H9 (cell line): ENCODE measurements at regions not wholly inside any gene's neighbourhood (a gene's known extent, or its start where the extent isn't known, plus 50 kb on each side); places are given as distances from the start of the nearest gene placed in this dataset.

Experiments
- DNase-seq: peaks from one replicate; pipeline ENCODE4 v3.0.0-alpha.2; 2017
- H2AFZ ChIP-seq: one replicate; pipeline ENCODE4 v1.6.1; 2013; ENCODE audit warnings: mild to moderate bottlenecking, low read length, control low read depth, moderate library complexity
- H2AK5ac ChIP-seq: 2 replicates; pipeline ENCODE4 v1.6.1; 2013; ENCODE audit warnings: low read length, control low read depth, mixed read lengths; ENCODE audit not compliant: insufficient read length
- H2BK120ac ChIP-seq: one replicate; pipeline ENCODE4 v1.6.1; 2013; ENCODE audit warnings: low read depth, mild to moderate bottlenecking, low read length, control low read depth, inconsistent platforms; ENCODE audit not compliant: poor library complexity, severe bottlenecking
- H2BK12ac ChIP-seq: 2 replicates; pipeline ENCODE4 v1.6.1; 2013; ENCODE audit warnings: low read length, control low read depth, mixed read lengths, low read depth; ENCODE audit not compliant: insufficient read length
- H2BK15ac ChIP-seq: 2 replicates; pipeline ENCODE4 v1.6.1; 2013; ENCODE audit warnings: low read depth, low read length, control low read depth
- H2BK20ac ChIP-seq: one replicate; pipeline ENCODE4 v1.6.1; 2013; ENCODE audit warnings: low read depth, mild to moderate bottlenecking, low read length, control low read depth, inconsistent platforms; ENCODE audit not compliant: poor library complexity, severe bottlenecking
- H2BK5ac ChIP-seq: 2 replicates; pipeline ENCODE4 v1.6.1; 2013; ENCODE audit warnings: low read length, control low read depth, mixed read lengths; ENCODE audit not compliant: insufficient read length
- H3K14ac ChIP-seq: 2 replicates; pipeline ENCODE4 v1.6.1; 2013; ENCODE audit warnings: low read length, control low read depth; ENCODE audit not compliant: insufficient read depth
- H3K18ac ChIP-seq: 2 replicates; pipeline ENCODE4 v1.6.1; 2013; ENCODE audit warnings: low read depth, mild to moderate bottlenecking, mixed read lengths, low read length, control low read depth; ENCODE audit not compliant: insufficient read length
- H3K23ac ChIP-seq: 2 replicates; pipeline ENCODE4 v1.6.1; 2013; ENCODE audit warnings: low read length, control low read depth, mixed read lengths, low read depth; ENCODE audit not compliant: insufficient read length
- H3K23me2 ChIP-seq: 2 replicates; pipeline ENCODE4 v1.6.1; 2013; ENCODE audit warnings: low read depth, mild to moderate bottlenecking, mixed read lengths, low read length, control low read depth; ENCODE audit not compliant: insufficient read length, poor library complexity, severe bottlenecking
- H3K27ac ChIP-seq: 2 replicates; pipeline ENCODE4 v1.5.1; 2013; ENCODE audit warnings: low read length, control low read depth, mixed read lengths, low read depth; ENCODE audit not compliant: insufficient read length
- H3K27me3 ChIP-seq: 2 replicates; pipeline ENCODE4 v1.6.1; 2013; ENCODE audit warnings: low read length, control low read depth, inconsistent platforms; ENCODE audit not compliant: insufficient read depth
- H3K4ac ChIP-seq: 2 replicates; pipeline ENCODE4 v1.6.1; 2013; ENCODE audit warnings: low read depth, mild to moderate bottlenecking, control low read depth, inconsistent platforms, low read length, moderate library complexity
- H3K4me1 ChIP-seq: 2 replicates; pipeline ENCODE4 v1.6.1; 2013; ENCODE audit warnings: low read length, control low read depth, inconsistent platforms; ENCODE audit not compliant: insufficient read depth
- H3K4me2 ChIP-seq: 2 replicates; pipeline ENCODE4 v1.6.1; 2013; ENCODE audit warnings: low read length, control low read depth, mixed read lengths; ENCODE audit not compliant: insufficient read length, insufficient read depth
- H3K56ac ChIP-seq: 2 replicates; pipeline ENCODE4 v1.6.1; 2013; ENCODE audit warnings: low read depth, mild to moderate bottlenecking, mixed read lengths, low read length, control low read depth; ENCODE audit not compliant: insufficient read length
- H3K79me1 ChIP-seq: 2 replicates; pipeline ENCODE4 v1.6.1; 2013; ENCODE audit warnings: low read depth, mild to moderate bottlenecking, moderate library complexity, low read length, control low read depth, inconsistent platforms; ENCODE audit not compliant: insufficient read depth, poor library complexity, severe bottlenecking
- H3K79me2 ChIP-seq: 2 replicates; pipeline ENCODE4 v1.6.1; 2013; ENCODE audit warnings: low read length, control low read depth, inconsistent platforms; ENCODE audit not compliant: insufficient read depth
- H3K9ac ChIP-seq: 2 replicates; pipeline ENCODE4 v1.6.1; 2013; ENCODE audit warnings: low read length, control low read depth, mixed read lengths; ENCODE audit not compliant: insufficient read length; ENCODE audit errors: extremely low read depth
- H3K9me3 ChIP-seq: one replicate; pipeline ENCODE4 v1.6.1; 2013; ENCODE audit warnings: low read depth, low read length, inconsistent platforms; ENCODE audit not compliant: control insufficient read depth
- H3T11ph ChIP-seq: one replicate; pipeline ENCODE4 v1.6.1; 2013; ENCODE audit warnings: mild to moderate bottlenecking, low read length, control low read depth, inconsistent platforms
- H4K20me1 ChIP-seq: one replicate; pipeline ENCODE4 v1.6.1; 2013; ENCODE audit not compliant: control insufficient read depth, insufficient read length, insufficient read depth
- H4K5ac ChIP-seq: 2 replicates; pipeline ENCODE4 v1.6.1; 2013; ENCODE audit warnings: low read depth, mild to moderate bottlenecking, mixed read lengths, low read length, control low read depth; ENCODE audit not compliant: insufficient read length
- H4K8ac ChIP-seq: replicated peaks from 2 replicates; pipeline ENCODE4 v1.6.1; 2013; ENCODE audit warnings: low read length, control low read depth, mixed read lengths, low read depth; ENCODE audit not compliant: insufficient read length
- H4K91ac ChIP-seq: 2 replicates; pipeline ENCODE4 v1.6.1; 2013; ENCODE audit warnings: low read depth, mild to moderate bottlenecking, moderate library complexity, mixed read lengths, low read length, control low read depth; ENCODE audit not compliant: insufficient read length
- H3K27ac Mint-ChIP-seq, 3 experiments: 2 replicates in 2 of 3; 3 replicates in 1 of 3; pipeline ENCODE4 v1.8.0; 2020 to 2021; ENCODE audit warnings: mixed read lengths in 3 of 3, mild to moderate bottlenecking in 1 of 3, moderate library complexity in 1 of 3
- H3K27me3 Mint-ChIP-seq: 2 replicates; pipeline ENCODE4 v1.8.0; 2021; ENCODE audit warnings: low read depth, mild to moderate bottlenecking, moderate library complexity, mixed read lengths
- H3K36me3 Mint-ChIP-seq, 3 experiments: 2 replicates in 2 of 3; 3 replicates in 1 of 3; pipeline ENCODE4 v1.8.0; 2020 to 2021; ENCODE audit warnings: low read depth in 3 of 3, mixed read lengths in 3 of 3; ENCODE audit not compliant: insufficient read depth in 1 of 3
- H3K4me1 Mint-ChIP-seq, 2 experiments: 2 replicates each; pipeline ENCODE4 v1.8.0; 2020; ENCODE audit warnings: mixed read lengths in 2 of 2
- H3K4me3 Mint-ChIP-seq, 2 experiments: 2 replicates in 1 of 2; 3 replicates in 1 of 2; pipeline ENCODE4 v1.8.0; 2020 to 2021; ENCODE audit warnings: mild to moderate bottlenecking in 2 of 2, mixed read lengths in 2 of 2, moderate library complexity in 1 of 2
- H3K9me3 Mint-ChIP-seq, 2 experiments: 2 replicates in 1 of 2; 3 replicates in 1 of 2; pipeline ENCODE4 v1.8.0; 2020; ENCODE audit warnings: mild to moderate bottlenecking in 2 of 2, mixed read lengths in 2 of 2, moderate library complexity in 1 of 2
- CTCF ChIP-seq: fragments of 200-600 bp; sonication (generic); conservative IDR thresholded peaks from 3 replicates; pipeline ENCODE4 v1.8.0; 2021; ENCODE audit warnings: antibody characterized with exemption, mild to moderate bottlenecking
- WGBS: extraction: QIAGEN DNeasy Blood & Tissue Kit; methylation state at CpG from one replicate; pipeline ENCODE4 v1.1.7; 2013; ENCODE audit warnings: missing lambda C conversion rate, low lambda C conversion rate, mixed read lengths; ENCODE audit not compliant: insufficient read length; ENCODE audit errors: extremely low coverage; 5-methylcytosine and 5-hydroxymethylcytosine counted together

- Histone ChIP-seq H4K8ac (no peak overlapping the region), H3K23me2 (no peaks in the 10 kb centered on the region), H3K79me2 (no peaks in the 10 kb centered on the region), H3K27me3 (no peaks in the 10 kb centered on the region), H3K14ac (no peak overlapping the region), H2BK15ac (no peak overlapping the region), H3K79me1 (no peaks in the 10 kb centered on the region), H3T11ph (no peak overlapping the region), H2BK20ac (no peak overlapping the region), H3K9ac (no peak overlapping the region), H2BK5ac (no peak overlapping the region), H3K4ac (no peak overlapping the region), H3K4me1 (no peaks in the 10 kb centered on the region), H3K9me3 (no peaks in the 10 kb centered on the region), H2AFZ (no peak overlapping the region), H3K23ac (no peak overlapping the region), H2BK120ac (no peak overlapping the region), H3K56ac (no peak overlapping the region), H4K91ac (no peak overlapping the region), H3K4me2 (no peak overlapping the region), H4K5ac (no peak overlapping the region), H2AK5ac (no peak overlapping the region), H3K27ac (no peak overlapping the region), H3K18ac (no peak overlapping the region), H2BK12ac (no peak overlapping the region), H4K20me1 (no peaks in the 10 kb centered on the region)
- Mint-ChIP-seq H3K4me1 (peaks cover 4 to 6% of the 10 kb centered on the region in 2 experiments; a peak in 3 of 4 replicates), H3K4me3 (no peak overlapping the region), H3K36me3 (no peaks in the 10 kb centered on the region), H3K9me3 (no peaks in the 10 kb centered on the region; a peak in 1 of 5 replicates), H3K27me3 (peaks cover 26% of the 10 kb centered on the region), H3K27ac (no peak overlapping the region)
- DNase-seq: no peak
- WGBS: no CpG with 5 or more reads among the region's 3 CpGs
- no peak for TF ChIP-seq CTCF
Observed at GRCh38 chr17:33352526-33352925, 59.4 kb upstream of the ASIC2 start.
